Fibroblast of lung (primary cell): ENCODE measurements at regions not wholly inside any gene's neighbourhood (a gene's known extent, or its start where the extent isn't known, plus 50 kb on each side); places are given as distances from the start of the nearest gene placed in this dataset.

Experiments
- EZH2 ChIP-seq: IDR thresholded peaks from 2 replicates; pipeline ENCODE4 v1.5.1; 2012; ENCODE audit warnings: low read length, control low read depth, mild to moderate bottlenecking; ENCODE audit errors: missing control alignments
- TF ChIP-seq, protein P1 (sequence below), 2 donors: IDR thresholded peaks in 1 of 2; conservative IDR thresholded peaks in 1 of 2; 1 replicate in 1 of 2; 2 replicates in 1 of 2; pipeline ENCODE4 v1.5.1; 2011 to 2012; ENCODE audit warnings: low read length in 2 of 2, control low read depth in 1 of 2, inconsistent platforms in 1 of 2, low read depth in 1 of 2, mild to moderate bottlenecking in 1 of 2

DNA sequence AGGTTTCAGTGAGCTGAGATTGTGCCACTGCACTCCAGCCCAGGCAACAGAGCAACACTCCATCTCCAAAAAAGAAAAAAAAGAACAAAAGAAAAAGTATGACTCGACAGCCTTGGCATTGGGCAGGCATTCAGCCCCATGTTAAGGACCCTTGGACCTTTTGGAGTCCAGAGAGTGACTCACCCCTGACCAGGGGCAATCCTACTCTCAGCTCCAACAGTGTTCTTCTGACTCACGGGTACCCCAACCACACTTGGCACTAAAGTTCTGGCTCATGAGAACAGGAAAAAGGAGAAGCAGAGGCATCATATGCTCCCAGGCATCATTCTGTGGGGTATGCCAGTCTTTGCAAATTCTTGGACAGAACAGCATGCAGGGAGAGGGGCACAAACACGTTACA lies 252.4 kb upstream of the HES1 start:
- TF ChIP-seq, protein P1, sequence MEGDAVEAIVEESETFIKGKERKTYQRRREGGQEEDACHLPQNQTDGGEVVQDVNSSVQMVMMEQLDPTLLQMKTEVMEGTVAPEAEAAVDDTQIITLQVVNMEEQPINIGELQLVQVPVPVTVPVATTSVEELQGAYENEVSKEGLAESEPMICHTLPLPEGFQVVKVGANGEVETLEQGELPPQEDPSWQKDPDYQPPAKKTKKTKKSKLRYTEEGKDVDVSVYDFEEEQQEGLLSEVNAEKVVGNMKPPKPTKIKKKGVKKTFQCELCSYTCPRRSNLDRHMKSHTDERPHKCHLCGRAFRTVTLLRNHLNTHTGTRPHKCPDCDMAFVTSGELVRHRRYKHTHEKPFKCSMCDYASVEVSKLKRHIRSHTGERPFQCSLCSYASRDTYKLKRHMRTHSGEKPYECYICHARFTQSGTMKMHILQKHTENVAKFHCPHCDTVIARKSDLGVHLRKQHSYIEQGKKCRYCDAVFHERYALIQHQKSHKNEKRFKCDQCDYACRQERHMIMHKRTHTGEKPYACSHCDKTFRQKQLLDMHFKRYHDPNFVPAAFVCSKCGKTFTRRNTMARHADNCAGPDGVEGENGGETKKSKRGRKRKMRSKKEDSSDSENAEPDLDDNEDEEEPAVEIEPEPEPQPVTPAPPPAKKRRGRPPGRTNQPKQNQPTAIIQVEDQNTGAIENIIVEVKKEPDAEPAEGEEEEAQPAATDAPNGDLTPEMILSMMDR (conservative IDR thresholded peaks at IDR 0.05 in 1 of 2, IDR thresholded peaks at IDR 0.05 in 1 of 2; ENCODE audit: low read depth in 1 of 2, low read length in 2 of 2), result no peak
- no peak for TF ChIP-seq EZH2
